NCI-H524 treated with DMSO at 0.1 percent for 48 hours (cell line): ENCODE measurements at regions not wholly inside any gene's neighbourhood (a gene's known extent, or its start where the extent isn't known, plus 50 kb on each side); places are given as distances from the start of the nearest gene placed in this dataset.

Source experiments
- DNase-seq: peaks from one replicate; lab custom pipeline; 2025; lab: John Stamatoyannopoulos, UW

DNA sequence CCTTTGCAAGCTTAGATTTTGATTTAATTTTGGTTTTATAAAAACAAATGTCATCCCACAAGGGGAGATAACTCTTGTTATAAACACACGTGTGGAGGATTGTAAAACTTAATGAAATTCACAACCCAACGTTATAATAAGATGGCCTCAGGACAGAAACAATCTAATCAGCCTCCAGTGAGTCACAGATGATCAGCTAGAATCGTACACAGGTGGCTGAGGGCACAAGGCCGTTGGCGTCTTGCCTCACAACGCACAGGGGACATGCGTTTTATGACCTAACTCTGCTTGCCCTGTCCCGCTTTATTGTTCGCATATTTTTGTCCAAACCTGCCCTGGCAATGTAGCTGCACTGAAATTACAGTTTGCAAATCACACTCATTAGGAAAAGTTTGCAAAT is 121.9 kb upstream of the PDZRN3 start:
- no peak for DNase-seq

- no peak for DNase-seq
These were observed 120.9 kb upstream of the PDZRN3 start for GRCh38 chr3:73745526-73746191.

GRCh38 chr3:73743551-73743950 is 118.8 kb upstream of the PDZRN3 start:
- DNase-seq = no peak

DNA sequence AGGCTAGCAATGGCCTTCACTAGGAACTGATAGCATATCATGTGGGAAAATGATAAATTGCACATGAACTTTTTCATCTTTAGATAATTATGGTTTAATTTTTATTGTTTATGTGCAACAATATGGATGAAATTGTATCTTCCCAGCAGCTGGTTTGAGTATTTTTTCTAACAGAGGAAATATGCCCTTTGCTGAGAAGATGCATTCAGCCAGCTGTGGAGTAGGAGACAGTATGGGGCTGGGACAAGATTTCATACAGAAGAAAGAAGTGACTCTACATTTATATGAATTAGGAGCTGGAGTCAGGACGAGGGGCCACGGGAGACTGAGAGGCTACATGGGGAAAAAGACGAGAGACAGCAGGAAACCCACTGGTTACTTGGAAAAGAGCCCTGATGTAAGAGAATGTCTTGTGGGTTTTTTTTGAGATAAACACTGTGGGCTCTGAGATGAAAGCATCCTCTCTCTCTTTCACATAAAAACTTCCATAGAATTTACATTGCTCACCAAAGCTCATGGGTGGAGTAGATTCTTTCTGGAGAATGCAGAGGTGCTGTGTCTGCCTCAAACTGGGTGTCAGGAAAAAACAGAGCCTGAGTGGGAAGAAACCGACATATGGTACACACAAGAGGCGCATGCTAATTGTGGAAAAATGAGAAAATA is 115.2 kb upstream of the PDZRN3 start:
- DNase-seq = no peak

- DNase-seq = no peak
These were observed 114.0 kb upstream of the PDZRN3 start for GRCh38 chr3:73738711-73739110.

DNA sequence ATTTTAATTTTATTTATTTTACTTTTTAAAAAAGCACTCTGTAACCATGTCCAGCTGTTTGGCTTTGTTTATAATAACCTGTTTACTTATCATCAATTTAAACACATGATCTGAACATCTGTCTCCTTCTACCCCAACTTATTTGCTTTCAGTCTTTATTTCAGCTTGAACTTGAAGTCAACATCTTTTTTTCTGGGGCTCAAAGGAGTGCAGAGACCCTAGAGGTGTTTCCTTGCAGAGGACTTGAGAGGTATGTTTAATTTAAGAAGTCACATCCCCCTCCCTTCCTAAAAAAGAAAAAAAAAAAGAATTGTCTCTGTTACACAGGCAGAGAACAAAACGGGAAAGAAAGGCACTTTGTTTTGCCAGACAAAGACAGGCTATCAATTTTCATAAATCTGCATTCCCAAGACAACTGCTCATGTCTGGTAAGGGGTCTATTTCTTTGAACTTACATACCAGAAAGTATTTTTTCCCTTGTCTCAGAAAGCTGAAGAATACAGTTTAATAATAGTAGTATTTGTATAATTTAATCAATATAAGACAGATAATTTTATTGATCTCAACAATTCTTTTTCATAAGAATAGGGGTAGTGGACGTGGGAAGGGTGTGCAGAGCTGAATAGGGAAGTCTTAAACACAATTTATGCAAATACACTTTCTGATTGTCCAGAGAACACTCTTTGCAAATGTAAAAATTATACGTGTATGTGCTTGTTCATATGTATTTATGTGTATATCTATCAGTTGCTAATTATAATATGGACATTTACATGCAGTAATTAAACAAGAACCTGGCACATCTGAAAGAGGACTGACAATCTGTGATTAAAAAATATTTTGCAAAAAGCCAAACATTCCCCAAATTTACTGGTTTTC is 109.7 kb upstream of the PDZRN3 start:
- no peak for DNase-seq

- no peak for DNase-seq
These were observed 109.0 kb upstream of the PDZRN3 start for GRCh38 chr3:73733746-73734145.

- DNase-seq = no peak
These were observed 105.3 kb upstream of the PDZRN3 start for GRCh38 chr3:73729969-73730440.

GRCh38 chr3:73727854-73728253 is 103.1 kb upstream of the PDZRN3 start:
- no peak for DNase-seq

DNA sequence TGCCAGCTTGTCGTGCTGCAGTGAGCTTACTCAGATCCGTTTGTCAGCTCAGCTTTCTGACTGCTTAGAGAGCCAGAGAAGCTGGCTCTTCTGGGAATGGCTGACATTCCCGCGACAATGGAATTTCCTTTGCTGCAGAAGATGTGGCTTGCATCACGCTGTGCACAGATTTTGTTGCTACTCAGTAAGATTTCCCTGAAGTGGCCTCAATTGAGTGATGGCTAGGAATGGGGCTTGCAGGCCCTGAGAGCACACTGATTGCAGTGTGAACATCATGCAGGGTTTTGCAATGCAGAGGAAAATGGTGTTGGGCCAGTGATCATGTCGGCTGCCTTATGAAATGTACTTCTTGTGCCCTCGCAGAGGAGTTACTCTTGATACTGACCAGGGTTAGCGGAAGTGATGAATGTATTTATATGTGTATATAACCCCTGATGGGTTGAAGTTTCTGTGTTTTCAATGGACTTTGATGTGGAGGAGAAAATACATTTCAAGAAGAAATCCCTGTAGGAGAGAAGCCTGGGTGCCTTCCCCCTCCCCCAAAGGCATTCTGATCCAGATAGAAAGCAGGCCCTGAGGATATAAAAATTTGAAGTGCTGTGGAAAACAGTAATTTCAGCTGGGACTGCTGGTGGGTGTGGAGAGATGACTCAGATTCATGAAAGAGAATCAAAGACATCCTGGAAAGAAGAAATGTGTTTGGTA is 102.5 kb upstream of the PDZRN3 start:
- no peak for DNase-seq

- no peak for DNase-seq
These were observed 98.9 kb upstream of the PDZRN3 start for GRCh38 chr3:73723596-73723995.

DNA sequence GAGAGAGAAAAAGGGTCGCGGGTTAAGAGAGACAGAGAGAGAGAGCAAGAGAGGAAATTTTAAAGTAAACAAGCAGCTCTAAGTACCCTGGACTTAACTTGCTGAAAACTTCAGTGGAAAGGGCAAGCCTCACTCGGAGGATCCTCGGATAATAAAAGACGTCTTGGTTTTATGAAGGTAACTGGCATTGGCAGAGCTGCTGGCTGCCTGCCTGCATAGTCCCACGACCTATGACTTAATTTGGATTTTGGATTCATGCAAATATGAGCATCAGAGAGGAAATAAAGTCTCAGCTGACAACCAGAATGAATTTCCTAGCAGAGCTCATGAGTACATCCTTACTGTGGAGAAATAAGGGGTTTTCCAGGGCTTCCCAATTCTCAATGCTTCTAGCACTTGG is 95.1 kb upstream of the PDZRN3 start:
- DNase-seq = no peak

DNA sequence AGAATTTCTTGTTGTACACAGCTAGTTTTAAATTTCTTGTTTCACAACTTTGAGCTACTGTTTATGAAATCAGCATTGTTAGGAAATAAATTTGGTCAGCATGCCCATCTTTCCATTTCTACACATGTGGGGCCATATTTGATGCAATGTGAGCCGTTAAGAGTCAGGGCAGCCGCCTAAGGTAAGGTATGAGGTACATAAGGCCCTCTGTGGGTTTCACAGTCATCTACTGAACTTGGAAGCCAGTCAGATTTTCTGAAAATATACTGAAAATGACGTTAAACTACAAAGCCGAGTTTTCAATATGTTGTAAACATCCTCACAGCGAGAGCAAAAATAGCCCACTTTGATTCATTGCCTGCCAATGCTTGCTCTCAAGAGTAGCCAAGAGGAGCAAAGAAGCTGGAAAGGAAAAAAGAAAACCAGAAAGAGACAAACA is 94.7 kb upstream of the PDZRN3 start:
- DNase-seq = no peak

DNA sequence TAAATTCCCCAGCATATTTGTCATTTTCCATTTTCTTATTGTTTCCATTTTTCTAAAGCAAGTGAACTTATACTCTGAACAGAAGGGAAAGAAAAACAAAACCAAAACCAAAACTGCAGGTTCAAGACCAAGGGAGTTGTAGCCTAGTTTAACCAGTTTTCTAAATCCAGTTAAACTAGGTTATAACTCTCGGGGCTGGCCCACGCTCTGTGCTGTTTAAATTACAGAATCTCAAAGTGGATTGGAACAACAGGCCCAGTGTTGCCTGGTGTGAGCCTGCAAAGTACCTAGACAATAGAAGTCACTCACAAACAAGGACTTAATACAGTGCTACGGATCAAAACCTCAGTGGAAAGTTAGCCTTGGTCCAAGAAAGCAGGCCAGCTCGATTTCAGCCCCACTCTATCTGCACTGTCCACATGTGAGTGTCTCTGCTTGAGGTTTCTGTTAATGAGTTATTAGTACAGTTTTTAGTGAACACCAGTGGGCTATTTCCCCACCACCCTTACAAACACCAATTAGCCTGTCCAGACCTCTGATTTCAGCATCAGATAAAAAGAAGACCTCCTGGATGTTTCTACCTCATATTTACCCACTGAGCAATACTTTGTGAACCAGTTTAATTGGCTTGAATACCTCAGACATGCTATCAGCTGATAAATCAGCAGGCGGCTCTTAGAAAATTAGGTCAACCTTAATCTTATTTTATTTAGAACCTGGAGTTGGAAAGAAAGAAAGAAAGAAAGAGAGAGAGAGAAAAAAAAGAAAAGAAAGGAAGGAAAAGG is 93.8 kb upstream of the PDZRN3 start:
- no peak for DNase-seq

DNA sequence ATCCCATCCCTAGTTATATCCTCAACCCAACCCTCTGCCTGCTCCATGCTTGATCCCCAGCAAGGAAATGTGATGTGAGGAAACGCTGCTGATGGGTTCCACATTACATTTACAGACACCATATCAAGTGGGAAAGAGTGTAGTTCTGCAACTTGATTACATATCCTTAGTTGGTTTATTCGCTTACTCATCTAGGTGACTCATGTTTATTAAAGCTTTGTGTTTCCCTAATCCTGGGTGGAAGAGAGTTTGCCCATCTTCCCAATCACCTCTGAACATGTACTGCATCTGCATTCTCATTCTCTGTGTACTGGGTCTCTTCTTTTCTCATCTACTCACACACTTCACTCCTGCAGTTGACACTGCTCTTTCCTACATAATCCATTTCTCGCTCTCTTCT is 91.7 kb upstream of the PDZRN3 start:
- DNase-seq = no peak

GRCh38 chr3:73710340-73710739 is 85.6 kb upstream of the PDZRN3 start:
- no peak for DNase-seq

- DNase-seq = no peak
These were observed 85.0 kb upstream of the PDZRN3 start for GRCh38 chr3:73709712-73710111.

DNA sequence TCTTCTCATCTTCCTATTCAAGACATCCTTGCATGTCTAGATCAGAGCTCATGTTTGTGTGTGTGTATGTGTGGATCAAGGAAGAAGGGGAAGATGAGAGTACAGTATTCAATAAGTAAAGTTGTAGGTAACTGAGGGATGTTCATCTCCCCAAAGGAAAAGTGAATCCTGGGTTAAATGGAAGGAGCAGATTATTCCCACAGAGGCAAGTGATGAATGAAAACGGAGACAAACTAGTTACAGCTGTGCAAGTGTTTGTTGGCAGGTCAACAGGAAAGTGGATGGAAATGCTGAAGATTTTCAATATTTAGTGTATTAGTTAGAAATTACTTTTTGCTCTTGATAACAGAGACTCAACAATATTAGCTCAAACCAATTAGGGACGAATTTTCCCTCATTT is 84.2 kb upstream of the PDZRN3 start:
- DNase-seq = no peak

DNA sequence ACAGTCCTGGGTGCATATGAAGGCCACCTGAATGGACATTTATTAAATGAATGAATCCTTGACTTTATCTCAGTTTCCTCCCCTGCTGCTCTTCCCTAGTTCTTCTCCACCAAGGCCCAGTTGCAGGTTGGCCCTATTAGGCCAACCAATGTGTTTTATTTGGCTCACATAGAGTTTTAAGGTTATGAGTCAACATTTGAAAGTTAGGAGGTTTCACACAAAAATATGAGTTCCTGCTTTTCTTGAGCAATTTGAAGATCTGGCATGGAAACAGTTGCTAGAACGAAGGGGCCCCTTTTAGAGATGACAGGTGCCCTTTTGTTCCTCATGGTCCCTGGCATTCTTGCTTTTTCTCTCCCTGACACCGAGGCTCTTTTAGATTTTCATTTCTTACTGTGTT is 83.0 kb upstream of the PDZRN3 start:
- DNase-seq = no peak

- DNase-seq = peak; percentile 54
These were observed 82.0 kb upstream of the PDZRN3 start for GRCh38 chr3:73706771-73707170.

DNA sequence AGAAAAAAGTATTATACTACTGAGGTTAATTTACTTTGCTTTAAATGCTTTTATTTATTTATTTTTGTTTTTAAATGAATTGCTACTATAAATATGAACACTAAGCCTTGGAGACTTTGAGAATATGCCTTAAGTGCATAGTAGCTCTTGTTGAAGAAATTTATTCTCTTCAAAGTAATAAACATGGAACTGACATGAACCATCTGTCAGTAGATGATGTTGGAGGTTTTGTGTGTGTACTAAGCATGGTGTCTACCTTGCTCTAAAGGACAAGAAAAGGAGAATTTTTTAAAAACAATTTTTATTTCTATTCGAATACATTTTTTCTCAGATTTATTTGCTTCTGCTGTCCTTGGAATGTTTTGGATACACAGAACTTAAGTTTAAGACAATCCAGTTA is 81.1 kb upstream of the PDZRN3 start:
- DNase-seq = no peak
